OCI-LY1 (cell line): ENCODE measurements at regions not wholly inside any gene's neighbourhood (a gene's known extent, or its start where the extent isn't known, plus 50 kb on each side); places are given as distances from the start of the nearest gene placed in this dataset.

Experiments used
- EZH2 ChIP-seq: fragments of 200-600 bp; sonication (generic), shearing (Covaris generic); IDR thresholded peaks from 2 replicates; pipeline ENCODE4 v1.8.0; 2017; ENCODE audit warnings: borderline replicate concordance, mixed run types, mild to moderate bottlenecking, antibody characterized with exemption, low read length, moderate library complexity, mixed read lengths
- TF ChIP-seq, protein P1 (sequence below): fragments of 200-600 bp; sonication (generic), shearing (Covaris generic); IDR thresholded peaks from 2 replicates; pipeline ENCODE4 v1.5.1; 2017; ENCODE audit warnings: mild to moderate bottlenecking, antibody characterized with exemption, low read length, moderate library complexity, mixed read lengths

- TF ChIP-seq, protein P1, sequence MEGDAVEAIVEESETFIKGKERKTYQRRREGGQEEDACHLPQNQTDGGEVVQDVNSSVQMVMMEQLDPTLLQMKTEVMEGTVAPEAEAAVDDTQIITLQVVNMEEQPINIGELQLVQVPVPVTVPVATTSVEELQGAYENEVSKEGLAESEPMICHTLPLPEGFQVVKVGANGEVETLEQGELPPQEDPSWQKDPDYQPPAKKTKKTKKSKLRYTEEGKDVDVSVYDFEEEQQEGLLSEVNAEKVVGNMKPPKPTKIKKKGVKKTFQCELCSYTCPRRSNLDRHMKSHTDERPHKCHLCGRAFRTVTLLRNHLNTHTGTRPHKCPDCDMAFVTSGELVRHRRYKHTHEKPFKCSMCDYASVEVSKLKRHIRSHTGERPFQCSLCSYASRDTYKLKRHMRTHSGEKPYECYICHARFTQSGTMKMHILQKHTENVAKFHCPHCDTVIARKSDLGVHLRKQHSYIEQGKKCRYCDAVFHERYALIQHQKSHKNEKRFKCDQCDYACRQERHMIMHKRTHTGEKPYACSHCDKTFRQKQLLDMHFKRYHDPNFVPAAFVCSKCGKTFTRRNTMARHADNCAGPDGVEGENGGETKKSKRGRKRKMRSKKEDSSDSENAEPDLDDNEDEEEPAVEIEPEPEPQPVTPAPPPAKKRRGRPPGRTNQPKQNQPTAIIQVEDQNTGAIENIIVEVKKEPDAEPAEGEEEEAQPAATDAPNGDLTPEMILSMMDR = no peak
- no peak for TF ChIP-seq EZH2
Observed at GRCh38 chr13:76009267-76009890, 373.2 kb downstream of the LMO7 start.
